ENCODE measurements at regions not wholly inside any gene's neighbourhood (a gene's known extent, or its start where the extent isn't known, plus 50 kb on each side); places are given as distances from the start of the nearest gene placed in this dataset.

DNA sequence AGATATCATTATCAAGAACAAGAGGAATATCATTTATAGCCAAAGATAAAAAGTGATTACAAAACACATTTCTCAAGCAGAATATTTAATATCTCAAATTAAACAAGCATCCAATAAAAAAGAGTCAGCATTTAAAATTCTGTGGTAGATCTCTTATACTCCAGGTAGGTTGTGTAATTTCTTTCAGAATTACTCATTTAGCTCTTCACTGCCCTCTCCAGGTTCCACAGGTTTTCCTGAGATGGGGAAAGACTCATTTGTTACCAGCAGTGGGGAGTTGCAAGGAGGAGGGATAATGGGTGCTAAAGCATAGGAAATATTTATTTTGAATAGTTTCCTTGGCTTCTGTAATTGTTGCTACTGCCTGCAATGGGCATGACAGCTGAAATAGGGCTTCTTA is 83.1 kb upstream of the RASGRP1 start:
- DNase-seq: no peak

DNA sequence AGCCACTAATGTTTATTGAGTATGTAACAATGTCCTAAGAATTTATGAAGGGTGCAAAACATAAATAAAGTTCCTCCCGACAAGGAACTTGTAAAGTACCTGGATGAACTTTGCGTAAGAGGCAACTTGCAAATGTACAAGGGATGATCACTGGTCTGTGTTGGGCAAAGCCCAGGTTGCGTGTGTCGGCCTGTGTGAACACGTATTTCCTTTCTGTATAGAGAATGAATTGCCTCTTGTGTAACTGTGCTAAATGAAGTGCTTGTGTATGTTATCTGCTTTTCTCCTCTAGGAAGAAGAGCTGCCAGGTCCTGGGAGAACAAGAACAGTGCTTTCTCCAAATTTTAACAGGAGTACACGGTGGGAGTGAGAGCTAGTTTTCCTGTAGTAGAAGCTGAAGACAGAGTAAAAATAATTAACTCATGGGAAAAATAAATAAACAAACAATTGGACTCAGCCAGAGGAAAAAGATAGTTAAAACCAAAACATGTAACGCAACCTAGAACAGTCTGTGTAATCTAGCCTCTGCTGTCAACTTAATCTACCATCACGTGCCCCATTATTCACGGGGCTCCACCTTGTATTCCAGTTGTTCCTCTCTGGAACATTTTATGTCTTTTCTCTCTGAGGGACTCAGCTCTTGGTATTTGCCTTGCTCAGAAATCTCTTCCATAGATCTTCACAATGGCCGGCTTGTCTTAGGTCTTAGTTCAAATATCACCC is 83.7 kb upstream of the RASGRP1 start:
- no peak for DNase-seq

DNA sequence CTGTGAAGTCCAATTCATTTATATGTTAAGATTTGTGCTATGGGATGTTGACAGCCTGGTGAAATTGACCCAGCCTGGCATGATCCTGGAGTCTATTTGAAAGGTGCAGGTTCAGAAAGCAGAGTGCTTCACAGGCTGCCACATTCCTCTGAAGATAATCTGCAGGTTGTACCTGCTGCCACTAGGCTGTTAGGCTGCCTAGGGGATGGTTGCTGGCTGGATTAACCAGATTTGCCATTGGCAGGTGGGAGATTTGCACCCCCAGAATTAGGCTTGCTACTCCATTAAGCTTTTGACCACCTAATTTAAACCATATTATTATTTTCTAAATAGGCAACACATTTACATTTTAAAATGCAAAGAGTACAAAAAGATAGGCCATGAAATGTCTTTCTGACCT is 85.8 kb upstream of the RASGRP1 start:
- no peak for DNase-seq

DNA sequence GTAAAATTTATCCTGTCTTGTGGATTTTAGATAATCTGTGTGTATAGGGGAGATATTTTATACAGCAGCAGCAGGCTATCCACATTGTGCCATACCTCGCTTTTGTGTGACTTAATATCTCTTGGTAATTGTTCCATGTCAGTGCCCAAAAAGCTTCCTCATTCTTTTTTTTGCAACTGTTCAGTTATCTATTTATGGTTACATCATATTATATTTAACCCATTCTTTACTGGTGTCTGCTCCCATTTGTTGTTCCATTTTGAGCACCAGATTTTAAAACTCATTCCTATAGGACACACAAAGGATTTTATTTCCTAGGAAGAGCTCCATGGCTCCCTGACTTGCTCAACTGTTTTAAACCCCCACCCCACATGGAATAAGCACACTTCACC is 86.3 kb upstream of the RASGRP1 start:
- no peak for DNase-seq

DNA sequence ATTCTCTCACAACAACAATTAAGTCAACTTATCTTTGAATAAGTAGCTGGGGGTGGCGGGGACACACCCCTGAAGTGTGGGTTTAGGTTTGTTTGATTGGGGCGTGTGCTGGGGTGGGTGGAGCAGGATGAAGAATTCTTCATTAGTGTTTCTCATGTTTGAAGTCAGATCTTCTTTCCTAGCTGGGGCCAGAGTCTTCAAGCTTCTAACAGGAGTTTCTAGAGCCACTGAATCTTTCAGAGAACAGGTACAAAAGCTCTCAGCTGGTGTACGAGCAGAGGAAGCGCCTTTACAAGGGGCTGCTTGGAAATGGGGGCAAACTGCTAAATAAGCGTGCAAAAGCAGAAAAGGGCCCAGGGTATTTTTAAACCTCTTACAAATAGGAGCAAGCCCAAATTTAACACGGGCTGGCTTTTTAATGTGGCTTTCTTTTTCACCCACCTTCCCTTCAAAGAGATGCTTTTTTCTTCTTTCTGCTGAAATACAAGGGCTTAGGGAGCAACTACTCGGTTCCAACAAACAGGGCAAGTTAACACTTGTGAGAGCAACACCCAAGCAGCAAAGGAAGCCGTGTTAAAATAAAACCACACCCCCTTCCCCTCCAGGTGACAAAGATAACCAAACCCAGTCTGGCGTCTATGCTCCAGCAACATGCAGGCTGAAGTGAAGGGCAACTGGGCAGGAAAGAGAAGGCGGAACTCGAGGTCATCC is 86.9 kb upstream of the RASGRP1 start:
- no peak for DNase-seq

DNA sequence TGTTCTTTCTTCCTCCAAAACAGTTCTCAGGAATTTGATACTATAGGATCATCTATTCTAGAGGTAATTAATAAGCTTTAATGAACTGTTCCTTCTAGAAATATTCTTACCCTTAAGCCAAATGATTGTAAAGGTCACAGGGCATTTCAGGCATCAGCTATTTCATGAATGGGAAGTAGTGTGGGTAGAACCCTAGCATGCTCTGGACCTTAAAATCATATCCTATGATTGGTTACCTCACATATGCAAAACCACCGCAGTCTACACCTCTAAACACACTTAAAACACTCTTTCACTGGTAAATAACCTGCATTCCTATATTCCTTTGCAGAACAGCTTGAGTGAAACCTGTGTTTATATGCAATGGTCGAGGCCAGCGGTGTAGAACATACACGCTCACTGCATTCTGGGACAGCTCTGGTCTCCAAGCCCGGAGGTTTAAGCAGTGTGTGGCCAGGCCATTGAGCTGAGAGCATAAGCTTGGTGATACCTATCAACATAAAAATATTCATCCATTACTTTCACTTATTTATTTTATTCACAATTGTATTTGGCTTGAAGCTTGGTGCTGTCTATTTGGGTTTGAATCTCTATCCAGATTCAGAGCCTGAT is 87.7 kb upstream of the RASGRP1 start:
- no peak for DNase-seq

DNA sequence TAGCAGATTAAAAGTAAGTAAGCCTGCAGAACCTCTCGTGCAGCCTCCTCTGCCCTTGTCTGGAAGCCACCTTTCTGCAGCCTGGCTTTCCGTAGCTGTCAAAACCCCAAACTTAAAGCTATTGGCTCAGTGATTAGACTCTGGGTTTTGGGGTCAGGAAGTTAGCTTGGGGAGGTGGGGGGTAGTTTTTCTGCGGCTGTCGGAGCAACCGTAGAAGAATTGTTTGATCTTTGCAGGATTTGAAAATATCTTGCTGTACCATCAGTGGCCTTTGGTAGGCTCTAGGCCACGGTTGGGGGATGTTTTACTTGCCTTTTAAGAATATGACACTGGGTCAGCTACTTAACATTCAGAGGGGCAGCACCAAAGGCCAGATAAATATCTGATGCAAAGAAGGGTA is 88.4 kb upstream of the RASGRP1 start:
- DNase-seq: no peak

DNA sequence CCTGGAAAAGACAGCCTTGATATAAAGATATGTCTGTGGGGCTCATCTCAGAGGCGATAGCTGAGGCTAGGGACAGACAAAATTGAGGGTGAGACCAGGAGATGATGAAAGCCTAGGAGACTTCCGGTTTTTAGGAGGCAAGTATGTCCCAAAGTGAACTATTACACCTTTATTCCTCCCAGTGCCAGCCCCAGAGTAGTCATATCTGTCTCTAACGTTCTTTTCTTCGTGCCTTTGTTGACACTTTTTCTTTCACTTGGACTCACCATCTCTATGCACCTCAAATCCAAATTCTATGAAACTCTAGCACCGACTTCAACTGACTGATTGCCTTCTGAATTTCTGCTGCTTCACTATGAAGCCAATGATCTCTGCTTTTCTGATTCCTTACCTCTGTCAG is 93.8 kb upstream of the RASGRP1 start:
- DNase-seq: no peak

DNA sequence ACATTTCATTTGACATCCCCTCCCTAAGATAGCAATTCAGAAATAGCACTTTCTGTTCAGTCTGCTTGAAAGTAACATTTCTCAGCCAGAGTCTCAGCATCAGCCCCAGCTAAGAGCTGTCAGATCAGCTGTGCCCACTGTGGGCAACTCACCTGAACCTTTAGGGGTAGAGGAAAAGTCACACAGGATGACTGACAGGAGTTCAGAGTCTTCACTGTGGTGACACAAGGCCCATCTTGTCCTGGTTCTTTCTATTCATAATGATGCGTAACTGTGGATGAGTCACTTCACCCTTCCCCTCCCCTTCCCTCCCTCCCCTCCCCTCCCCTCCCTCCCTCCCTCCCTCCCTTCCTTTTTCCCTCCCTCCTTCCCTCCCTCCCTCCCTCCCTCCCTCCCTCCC is 96.1 kb upstream of the RASGRP1 start:
- DNase-seq: no peak

DNA sequence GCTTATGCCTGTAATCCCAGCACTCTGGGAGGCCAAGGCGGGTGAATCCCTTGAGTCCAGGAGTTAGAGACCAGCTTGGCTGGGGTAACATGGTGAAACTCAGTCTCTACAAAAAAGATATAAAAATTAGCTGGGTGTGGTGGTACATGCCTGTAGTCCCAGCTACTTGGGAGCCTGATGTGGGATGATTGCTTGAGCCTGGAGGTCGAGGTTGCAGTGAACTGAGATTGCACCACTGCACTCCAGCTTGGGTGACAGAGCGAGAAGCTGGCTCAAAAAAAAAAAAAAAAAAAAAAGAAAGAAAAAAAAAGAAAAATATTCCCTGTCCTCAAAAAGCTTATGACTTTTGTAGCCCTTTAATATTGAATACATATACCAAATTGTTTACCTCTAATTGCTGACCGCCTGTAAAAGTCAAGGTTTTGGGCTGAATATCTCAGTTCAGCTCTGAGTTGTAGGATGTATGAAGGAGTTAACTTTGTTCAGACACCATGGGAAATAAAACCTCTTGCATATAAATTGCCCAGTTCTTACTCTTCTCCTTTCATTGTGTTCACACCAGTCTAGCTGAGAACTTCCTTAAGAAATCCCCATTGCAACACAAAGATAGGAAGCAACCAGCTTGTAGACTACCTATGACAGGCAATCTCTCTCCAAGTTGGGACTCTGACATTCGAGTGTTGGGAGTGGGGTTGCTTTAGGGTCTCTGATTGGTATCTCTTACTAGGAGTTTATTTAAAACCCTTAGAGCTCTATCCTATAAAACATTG is 97.6 kb upstream of the RASGRP1 start:
- no peak for DNase-seq

DNA sequence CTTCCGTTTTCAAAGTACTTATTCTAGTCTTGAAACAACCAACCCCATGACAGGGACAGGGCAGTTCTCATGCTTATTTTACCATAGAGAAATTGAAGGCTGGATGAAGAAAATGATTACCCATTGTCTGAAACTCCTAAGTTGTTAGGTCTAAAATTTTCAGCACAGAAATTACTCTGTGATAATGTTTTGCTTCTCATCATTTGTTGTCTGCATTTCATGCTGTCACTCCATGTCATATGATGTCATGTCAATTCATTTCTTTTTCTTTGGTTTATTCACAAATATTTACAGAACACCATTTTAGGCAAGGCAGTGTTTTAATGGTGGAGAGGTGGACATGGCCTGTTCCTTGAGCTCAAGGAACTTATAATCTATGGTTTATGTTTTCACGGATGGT is 98.2 kb upstream of the RASGRP1 start:
- DNase-seq: no peak

DNA sequence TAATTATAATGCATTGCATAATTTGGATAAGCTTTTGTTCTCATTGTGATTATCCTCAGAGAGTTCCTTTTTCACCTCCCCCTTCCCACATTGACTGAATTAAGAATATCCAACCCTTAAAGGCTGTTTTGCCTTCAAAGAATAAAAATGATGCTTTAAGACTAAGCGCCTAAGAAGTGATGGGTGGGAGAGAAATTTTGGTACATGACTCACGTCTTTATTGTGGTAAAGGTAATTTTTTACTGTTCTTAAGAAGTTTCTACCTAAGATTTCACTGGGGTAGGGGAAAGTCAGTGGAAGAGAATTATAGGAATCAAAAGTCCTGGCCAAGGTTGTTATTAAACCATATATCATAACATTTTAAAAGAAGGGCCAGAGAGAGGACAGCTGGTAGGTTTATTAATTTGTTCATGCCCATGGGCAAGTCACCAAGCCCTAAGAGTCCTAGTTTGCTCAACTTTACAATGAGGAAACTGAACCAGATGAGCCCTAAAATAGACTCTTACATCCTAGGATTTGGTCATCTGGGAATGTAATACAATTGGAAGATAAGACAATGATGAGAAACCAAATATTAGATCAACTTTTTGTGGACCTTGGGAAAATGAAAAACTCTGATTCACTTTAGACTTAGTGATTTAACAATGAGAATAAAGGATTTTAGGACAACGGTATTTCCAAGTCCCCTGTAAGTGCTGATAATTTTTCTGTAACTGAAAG is 101.1 kb upstream of the RASGRP1 start:
- DNase-seq: no peak

DNA sequence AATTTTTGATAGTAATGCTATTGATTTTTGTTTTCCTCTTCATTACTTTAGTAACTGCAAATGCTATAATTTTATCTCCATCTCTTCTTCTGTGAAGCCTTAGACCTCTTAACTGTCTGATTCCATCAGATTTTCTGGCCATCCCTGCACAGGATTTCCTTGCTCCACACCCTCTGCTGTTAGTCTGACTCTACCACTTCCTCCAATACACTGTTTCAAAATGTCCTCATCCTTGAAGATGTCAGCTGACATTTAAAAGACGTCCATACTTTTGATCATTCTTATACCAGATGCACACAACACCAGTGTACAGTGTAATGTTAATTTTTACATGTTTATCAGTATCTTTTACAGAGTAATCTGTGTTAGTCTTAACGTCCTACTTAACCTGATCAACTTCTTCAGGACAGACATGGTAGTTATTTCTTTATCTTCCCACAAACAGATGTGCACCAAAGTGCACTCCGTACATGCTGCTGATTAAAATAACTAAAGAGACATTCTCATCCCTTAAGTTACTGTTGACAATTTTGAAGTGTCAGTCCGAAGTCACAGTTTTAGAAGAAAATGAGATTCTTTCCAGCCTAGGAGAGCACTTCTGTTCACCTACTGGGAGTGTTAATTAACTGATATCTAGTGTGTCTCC is 102.4 kb upstream of the RASGRP1 start:
- DNase-seq: no peak

DNA sequence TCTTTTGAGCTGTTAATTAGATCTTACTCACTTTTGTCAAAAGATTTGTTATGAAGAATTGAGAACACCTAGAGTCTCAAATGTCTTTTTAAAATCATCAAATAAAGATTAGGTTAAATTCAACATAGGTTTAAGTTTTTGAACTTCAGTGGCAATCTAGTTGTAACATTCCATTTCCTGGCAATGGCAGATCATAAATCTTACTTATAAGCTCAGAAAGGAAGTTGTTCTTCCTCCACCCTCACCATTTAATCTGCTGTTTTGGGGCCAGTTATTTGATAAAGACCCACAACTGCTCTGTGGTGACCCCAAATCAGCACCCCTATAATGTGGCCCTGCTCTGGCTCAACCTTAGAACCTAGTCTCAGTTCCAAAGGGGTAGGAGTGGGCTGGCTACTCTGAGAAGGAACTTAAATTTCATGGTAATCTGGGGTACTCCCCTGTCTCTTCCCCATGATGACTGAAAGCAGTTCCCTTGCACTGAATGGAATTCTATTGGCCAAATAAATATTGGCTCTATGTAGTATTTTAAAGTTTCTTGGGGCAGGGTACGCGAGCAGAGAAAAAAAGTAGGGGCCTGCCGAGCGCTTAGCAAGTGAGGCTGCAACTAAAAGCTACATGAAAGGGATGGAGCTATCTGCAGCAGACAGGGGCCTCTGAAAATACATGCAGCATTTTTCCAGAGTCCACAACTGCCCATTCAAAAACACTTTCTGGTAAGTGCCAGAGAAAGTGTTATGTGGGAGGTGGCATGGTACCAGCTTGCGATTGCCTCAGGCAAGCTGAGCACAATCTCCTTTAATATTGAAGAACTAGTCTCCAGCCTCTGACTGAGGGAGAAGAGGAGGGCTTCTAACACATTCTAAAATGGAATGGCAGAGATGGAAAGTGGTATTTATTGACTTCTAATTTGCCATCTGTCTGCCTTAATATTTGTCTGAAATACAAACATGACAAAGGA is 103.6 kb upstream of the RASGRP1 start:
- DNase-seq: no peak

DNA sequence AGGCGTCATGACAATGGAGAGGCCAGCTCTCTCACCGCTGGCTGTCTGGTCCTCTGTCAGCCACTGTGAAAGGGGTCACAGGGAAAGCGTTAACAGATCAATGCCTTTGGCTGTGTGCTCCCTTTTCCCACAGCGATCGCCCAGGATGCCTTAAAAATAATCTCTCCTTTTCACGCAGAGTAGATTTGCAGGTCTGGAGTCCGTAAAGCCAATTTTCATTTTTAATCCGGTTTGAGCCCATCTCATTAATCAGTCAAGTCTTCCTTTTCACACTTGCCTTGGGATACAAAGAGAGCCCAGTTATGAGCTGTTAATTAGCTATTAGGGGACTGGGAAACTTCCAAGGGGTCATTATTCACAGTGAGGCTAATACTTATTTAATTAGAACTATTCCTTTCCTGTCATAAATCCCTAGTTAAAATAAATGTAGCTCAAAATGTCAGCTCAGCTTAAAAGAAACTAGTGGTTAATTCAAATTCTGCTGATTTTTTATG is 104.3 kb upstream of the RASGRP1 start:
- DNase-seq: no peak

DNA sequence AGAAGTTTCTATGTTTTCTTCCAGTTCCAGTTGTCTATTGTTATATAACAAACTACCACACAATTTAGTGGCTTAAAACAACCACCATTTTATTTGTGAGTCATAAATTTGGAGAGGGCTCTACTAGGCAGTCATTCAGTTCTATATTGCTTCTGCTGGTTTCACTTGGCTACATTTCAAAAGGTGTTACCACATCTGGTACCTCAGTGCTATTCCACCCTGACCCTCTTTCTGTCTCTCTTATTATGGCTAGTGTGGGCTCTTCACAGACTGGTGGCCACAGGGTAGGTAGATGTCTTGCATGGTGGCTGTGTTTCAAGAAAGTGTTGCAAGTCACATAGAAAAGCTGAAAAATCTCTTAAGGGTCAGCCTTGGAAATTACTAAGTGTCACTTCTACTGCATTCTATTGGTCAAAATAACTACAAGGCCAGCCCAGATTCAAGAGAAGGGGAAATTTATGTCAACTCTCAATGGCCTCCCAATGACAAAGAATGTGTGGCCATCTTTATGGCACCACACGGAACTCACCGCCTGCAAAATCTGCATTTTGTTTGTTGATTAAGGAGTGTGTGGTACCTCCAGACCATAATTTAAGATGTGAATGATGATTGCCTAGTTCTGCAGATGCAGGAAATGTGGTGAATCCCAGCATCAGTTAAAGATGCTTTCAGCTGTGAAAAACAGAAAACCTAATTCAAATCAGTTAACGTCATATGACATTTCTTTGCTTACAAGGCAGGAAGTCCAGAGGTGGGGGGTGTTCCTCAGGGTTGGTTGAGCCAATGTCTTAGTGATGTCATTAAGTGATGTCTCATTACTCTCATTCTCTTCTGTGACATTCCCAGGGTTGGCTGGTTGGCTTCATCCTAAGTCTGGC is 105.8 kb upstream of the RASGRP1 start:
- no peak for DNase-seq

DNA sequence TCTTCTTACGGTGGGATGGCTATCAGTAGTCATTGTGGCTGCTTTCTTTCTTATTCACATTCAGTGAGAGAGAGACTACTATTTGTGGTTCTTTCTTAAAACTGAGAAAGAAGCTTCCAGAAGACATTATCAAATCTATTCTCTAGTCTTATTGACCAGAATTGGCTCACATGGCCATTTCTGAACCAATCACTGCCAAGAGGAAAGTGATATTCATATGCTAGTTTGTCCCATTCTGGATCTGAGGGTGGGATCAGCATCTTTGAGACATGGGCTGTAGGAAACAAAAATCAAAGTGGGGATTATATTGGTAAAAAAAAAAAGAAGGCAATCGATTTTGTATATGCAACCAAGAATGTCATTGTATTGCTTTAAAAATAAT is 106.4 kb upstream of the RASGRP1 start:
- no peak for DNase-seq

DNA sequence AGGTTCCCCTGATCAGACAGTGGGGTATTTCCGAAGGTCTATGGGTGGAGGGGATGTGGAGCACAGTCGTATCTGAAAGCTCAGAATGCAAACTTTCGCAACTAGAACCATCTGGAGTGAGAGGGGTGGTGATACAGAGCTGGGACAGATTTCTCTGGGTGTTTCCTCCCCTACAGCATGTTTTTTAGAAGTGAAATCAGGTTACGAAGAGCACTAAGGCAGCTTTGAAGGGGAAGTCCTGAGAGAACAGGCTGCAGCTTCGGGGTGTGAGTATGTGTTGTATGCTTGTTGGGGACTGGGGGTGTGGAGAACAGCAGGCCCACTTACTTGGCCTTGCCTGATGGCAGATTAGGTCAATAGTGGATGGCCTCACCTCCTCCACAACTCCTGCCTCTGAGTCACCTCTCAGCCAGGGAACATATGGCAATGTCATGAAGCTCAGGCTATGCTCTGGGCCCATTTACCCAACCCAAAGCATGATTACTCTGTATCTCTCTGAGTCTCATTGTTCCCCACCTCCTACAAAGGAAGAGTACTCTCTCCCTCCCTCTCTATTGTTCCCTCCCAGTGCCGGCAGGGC is 107.2 kb upstream of the RASGRP1 start:
- no peak for DNase-seq

DNA sequence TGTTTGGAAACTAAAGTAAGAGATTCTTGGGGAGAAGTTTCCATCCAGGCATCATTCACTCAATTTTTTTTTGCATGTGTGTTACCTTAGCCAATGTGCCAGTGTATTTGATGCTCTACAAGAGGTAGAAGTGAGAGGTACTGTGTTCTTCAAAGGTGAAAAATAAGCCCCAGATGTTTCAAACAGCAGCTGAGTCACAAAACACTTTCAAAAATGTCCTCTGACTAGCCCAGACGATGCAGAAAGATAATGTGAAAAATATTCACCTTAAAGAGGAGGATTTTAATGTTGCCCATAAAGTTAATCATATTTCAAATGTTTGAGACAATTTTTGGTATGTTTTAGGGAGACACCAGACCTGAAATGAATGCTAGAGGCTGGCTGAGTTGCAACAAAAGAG is 107.7 kb upstream of the RASGRP1 start:
- DNase-seq: no peak
